ENCODE measurements at regions not wholly inside any gene's neighbourhood (a gene's known extent, or its start where the extent isn't known, plus 50 kb on each side); places are given as distances from the start of the nearest gene placed in this dataset.
"Not testable (repeated sequence)": the region's sequence is repeated elsewhere in the genome, so short reads cannot be mapped to it uniquely, and the experiment has no call there.

- intact Hi-C loops (cut with DNase I), result no loop called here
- H3K27me3 ChIP-seq, result no peaks in the 10 kb centered on the region
- ATAC-seq, result no peak
- H3K9me3 ChIP-seq, result no peaks in the 10 kb centered on the region
- no peak for TF ChIP-seq CTCF (IDR thresholded peaks at IDR 0.05)
- H3K36me3 ChIP-seq, result no peaks in the 10 kb centered on the region
- no peak for DNase-seq
- no peak overlapping the region for H3K27ac ChIP-seq
- H3K4me3 ChIP-seq, result no peak overlapping the region
- H3K4me1 ChIP-seq, result no peaks in the 10 kb centered on the region
Observed at GRCh38 chrX:112931900-112932299, 91.3 kb upstream of the AMOT start.

GRCh38 chrX:112931478-112931877 is 90.8 kb upstream of the AMOT start:
- Histone ChIP-seq H3K4me1 (no peaks in the 10 kb centered on the region), H3K9me3 (no peaks in the 10 kb centered on the region), H3K4me3 (no peak overlapping the region), H3K27me3 (no peaks in the 10 kb centered on the region), H3K27ac (no peak overlapping the region), H3K36me3 (no peaks in the 10 kb centered on the region)
- TF ChIP-seq CTCF (IDR thresholded peaks at IDR 0.05), result no peak
- DNase-seq, result no peak
- intact Hi-C loops (cut with DNase I), result no loop called here
- no peak for ATAC-seq

- intact Hi-C loops (cut with DNase I); H3K36me3 ChIP-seq; ATAC-seq; H3K9me3 ChIP-seq; H3K27me3 ChIP-seq; H3K4me3 ChIP-seq; H3K4me1 ChIP-seq; DNase-seq; H3K27ac ChIP-seq: not testable (repeated sequence)
Observed at GRCh38 chrX:112923381-112923780, 82.8 kb upstream of the AMOT start.

- H3K9me3 ChIP-seq, result no peaks in the 10 kb centered on the region
- no peaks in the 10 kb centered on the region for H3K27me3 ChIP-seq
- H3K27ac ChIP-seq, result no peak overlapping the region
- intact Hi-C loops (cut with DNase I), result no loop called here
- no peak for ATAC-seq
- no peak for DNase-seq
- TF ChIP-seq CTCF (IDR thresholded peaks at IDR 0.05), result no peak
- no peak overlapping the region for H3K4me3 ChIP-seq
- H3K4me1 ChIP-seq, result no peaks in the 10 kb centered on the region
- H3K36me3 ChIP-seq, result no peaks in the 10 kb centered on the region
Observed at GRCh38 chrX:112913807-112914206, 73.2 kb upstream of the AMOT start.

GRCh38 chrX:112910418-112910817 is 69.8 kb upstream of the AMOT start:
- Histone ChIP-seq H3K36me3 (no peaks in the 10 kb centered on the region), H3K4me3 (no peak overlapping the region), H3K27ac (no peak overlapping the region), H3K9me3 (no peaks in the 10 kb centered on the region), H3K4me1 (no peaks in the 10 kb centered on the region), H3K27me3 (no peaks in the 10 kb centered on the region)
- no peak for DNase-seq
- no peak for TF ChIP-seq CTCF (IDR thresholded peaks at IDR 0.05)
- no peak for ATAC-seq
- intact Hi-C loops (cut with DNase I), result no loop called here

GRCh38 chrX:112901869-112902725 is 61.5 kb upstream of the AMOT start:
- Histone ChIP-seq H3K4me1 (no peaks in the 10 kb centered on the region), H3K36me3 (no peaks in the 10 kb centered on the region), H3K4me3 (no peak overlapping the region), H3K9me3 (no peaks in the 10 kb centered on the region), H3K27ac (no peak overlapping the region), H3K27me3 (no peaks in the 10 kb centered on the region)
- ATAC-seq (no peak), DNase-seq (no peak)
- no peak for TF ChIP-seq CTCF (IDR thresholded peaks at IDR 0.05)
- intact Hi-C loops (cut with DNase I), result no loop called here

All from left lung (tissue), 4 donors.